HepG2 (cell line): ENCODE measurements at regions not wholly inside any gene's neighbourhood (a gene's known extent, or its start where the extent isn't known, plus 50 kb on each side); places are given as distances from the start of the nearest gene placed in this dataset.

ENCODE experiments used
- CHCHD3 ChIP-seq: sonication (generic); formaldehyde crosslinking; IDR thresholded peaks from 2 replicates; pipeline ENCODE4 v1.8.0; 2022; ENCODE audit warnings: mild to moderate bottlenecking, missing genetic modification reagents, moderate library complexity
- ESRRA ChIP-seq: sonication (generic); formaldehyde crosslinking; IDR thresholded peaks from 2 replicates; pipeline ENCODE4 v1.5.1; 2020; ENCODE audit warnings: mild to moderate bottlenecking, low read depth, missing genetic modification reagents
- ZNF816 ChIP-seq: sonication (generic); formaldehyde crosslinking; IDR thresholded peaks from 2 replicates; pipeline ENCODE4 v1.8.0; 2022; ENCODE audit warnings: missing genetic modification reagents, mild to moderate bottlenecking, borderline replicate concordance

DNA sequence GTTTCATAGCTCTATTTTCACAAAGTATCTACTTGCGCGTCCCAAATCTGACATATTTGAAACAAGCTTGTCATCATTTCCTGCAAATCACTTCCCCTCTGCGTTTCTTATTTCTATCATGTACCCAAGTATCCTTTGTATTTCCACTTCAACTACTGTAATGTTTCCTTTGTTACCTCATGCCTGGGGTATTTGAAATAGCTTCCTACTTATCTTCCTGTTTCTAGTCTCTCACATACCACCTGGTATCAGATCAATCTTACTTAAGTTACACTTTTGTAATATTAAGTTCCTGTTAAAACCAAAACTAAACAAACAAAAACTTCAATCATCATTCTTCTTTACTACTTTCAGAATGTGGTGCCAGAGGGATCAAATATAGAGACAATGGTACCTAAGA, 93.6 kb upstream of the SMAD1 start:
- no peak for TF ChIP-seq CHCHD3 (CRISPR knock-in tag)
- TF ChIP-seq ESRRA (CRISPR knock-in tag) = no peak
- no peak for TF ChIP-seq ZNF816
